Sigmoid colon (tissue), 6 donors: ENCODE measurements at regions not wholly inside any gene's neighbourhood (a gene's known extent, or its start where the extent isn't known, plus 50 kb on each side); places are given as distances from the start of the nearest gene placed in this dataset.
"Not testable (repeated sequence)": the region's sequence is repeated elsewhere in the genome, so short reads cannot be mapped to it uniquely, and the experiment has no call there.

Experiments used
- DNase-seq: peaks from one replicate; pipeline ENCODE4 v3.0.0-alpha.2; 2019
- H3K27ac ChIP-seq, 4 donors: fragments of 200-600 bp; sonication (generic); one replicate each; pipeline ENCODE4 v1.5.1; 2016 to 2019; ENCODE audit warnings: mild to moderate bottlenecking in 1 of 4
- H3K27me3 ChIP-seq, 3 donors: fragments of 200-600 bp; sonication (generic); one replicate each; pipeline ENCODE4 v1.5.1; 2019; ENCODE audit warnings: mild to moderate bottlenecking in 1 of 3
- H3K36me3 ChIP-seq, 4 donors: fragments of 200-600 bp; sonication (generic); one replicate each; pipeline ENCODE4 v1.5.1; 2016 to 2019
- H3K4me1 ChIP-seq, 4 donors: fragments of 200-600 bp; sonication (generic); one replicate each; pipeline ENCODE4 v1.5.1; 2017 to 2019
- H3K4me3 ChIP-seq, 4 donors: fragments of 200-600 bp; sonication (generic); one replicate each; pipeline ENCODE4 v1.5.1; 2017 to 2019; ENCODE audit warnings: mild to moderate bottlenecking in 2 of 4, moderate library complexity in 1 of 4
- H3K9me3 ChIP-seq, 4 donors: fragments of 200-600 bp in 3 of 4; sonication (generic) in 3 of 4; one replicate each; pipeline versions ENCODE4 v1.5.1 to v1.6.1; 2013 to 2019
- EP300 ChIP-seq, 4 donors: sonication (generic); formaldehyde crosslinking; IDR thresholded peaks; one replicate each; pipeline ENCODE4 v1.6.1; 2017; ENCODE audit warnings: antibody characterized with exemption in 4 of 4
- POLR2A ChIP-seq, 2 donors: fragments of 450-650 bp; IDR thresholded peaks; one replicate each; pipeline ENCODE4 v1.6.1; 2016; ENCODE audit warnings: antibody characterized with exemption in 2 of 2, mild to moderate bottlenecking in 2 of 2, moderate library complexity in 2 of 2
- POLR2AphosphoS5 ChIP-seq, 4 donors: sonication (generic); formaldehyde crosslinking; IDR thresholded peaks; one replicate each; pipeline ENCODE4 v1.6.1; 2017; ENCODE audit warnings: antibody characterized with exemption in 4 of 4
- WGBS, 2 donors: extraction: QIAGEN DNeasy Blood & Tissue Kit; methylation state at CpG; one replicate each; pipeline ENCODE4 v1.1.7; 2013; 5-methylcytosine and 5-hydroxymethylcytosine counted together
- intact Hi-C: fragments of 100-400 bp; cut with DNase I; formaldehyde crosslinking; loops from one replicate; pipeline ENCODE4 v1.15.1; 2023
- TF ChIP-seq, protein P1 (sequence below), 4 experiments: fragments of 450-650 bp in 3 of 4; fragments of 200-600 bp in 1 of 4; IDR thresholded peaks; one replicate each; pipeline ENCODE4 v1.5.1; 2016 to 2019; ENCODE audit warnings: antibody characterized with exemption in 4 of 4, mild to moderate bottlenecking in 3 of 4, moderate library complexity in 2 of 4
- donor health status: healthy with polysubstance abuse.
- donor health status: healthy.

DNA sequence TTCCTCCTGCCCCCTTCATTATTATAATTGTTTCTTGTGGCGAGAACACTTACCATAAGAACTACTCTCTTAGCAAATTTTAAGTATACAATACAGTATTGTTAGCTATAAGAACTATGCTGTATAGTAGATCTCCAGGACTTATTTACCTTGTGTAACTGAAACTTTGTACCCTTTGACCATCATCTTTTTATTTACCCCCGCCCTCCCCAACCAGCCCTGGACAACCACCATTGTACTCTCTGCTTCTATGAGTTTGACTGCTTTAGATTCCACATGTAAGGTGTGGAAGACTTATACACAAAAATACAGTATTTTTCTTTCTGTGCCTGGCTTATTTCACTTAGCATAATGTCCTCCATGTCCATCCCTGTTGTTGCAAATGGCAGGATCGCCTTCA lies 161.1 kb downstream of the PHF8 start:
- H3K4me1 ChIP-seq: no peaks in the 10 kb centered on the region
- H3K36me3 ChIP-seq: no peaks in the 10 kb centered on the region
- no peak overlapping the region for H3K4me3 ChIP-seq
- H3K27me3 ChIP-seq: no peaks in the 10 kb centered on the region
- no peak for DNase-seq
- no peak overlapping the region for H3K27ac ChIP-seq
- WGBS, 2 donors: 58 to 76% methylated on average over 3 of the region's 3 CpGs
- TF ChIP-seq, protein P1, sequence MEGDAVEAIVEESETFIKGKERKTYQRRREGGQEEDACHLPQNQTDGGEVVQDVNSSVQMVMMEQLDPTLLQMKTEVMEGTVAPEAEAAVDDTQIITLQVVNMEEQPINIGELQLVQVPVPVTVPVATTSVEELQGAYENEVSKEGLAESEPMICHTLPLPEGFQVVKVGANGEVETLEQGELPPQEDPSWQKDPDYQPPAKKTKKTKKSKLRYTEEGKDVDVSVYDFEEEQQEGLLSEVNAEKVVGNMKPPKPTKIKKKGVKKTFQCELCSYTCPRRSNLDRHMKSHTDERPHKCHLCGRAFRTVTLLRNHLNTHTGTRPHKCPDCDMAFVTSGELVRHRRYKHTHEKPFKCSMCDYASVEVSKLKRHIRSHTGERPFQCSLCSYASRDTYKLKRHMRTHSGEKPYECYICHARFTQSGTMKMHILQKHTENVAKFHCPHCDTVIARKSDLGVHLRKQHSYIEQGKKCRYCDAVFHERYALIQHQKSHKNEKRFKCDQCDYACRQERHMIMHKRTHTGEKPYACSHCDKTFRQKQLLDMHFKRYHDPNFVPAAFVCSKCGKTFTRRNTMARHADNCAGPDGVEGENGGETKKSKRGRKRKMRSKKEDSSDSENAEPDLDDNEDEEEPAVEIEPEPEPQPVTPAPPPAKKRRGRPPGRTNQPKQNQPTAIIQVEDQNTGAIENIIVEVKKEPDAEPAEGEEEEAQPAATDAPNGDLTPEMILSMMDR (IDR thresholded peaks at IDR 0.05): no peak
- TF ChIP-seq POLR2AphosphoS5 (IDR thresholded peaks at IDR 0.05): no peak
- no peak for TF ChIP-seq POLR2A (IDR thresholded peaks at IDR 0.05)
- TF ChIP-seq EP300 (IDR thresholded peaks at IDR 0.05): no peak
- H3K9me3 ChIP-seq: no peaks in the 10 kb centered on the region
- intact Hi-C loops: no loop called here

DNA sequence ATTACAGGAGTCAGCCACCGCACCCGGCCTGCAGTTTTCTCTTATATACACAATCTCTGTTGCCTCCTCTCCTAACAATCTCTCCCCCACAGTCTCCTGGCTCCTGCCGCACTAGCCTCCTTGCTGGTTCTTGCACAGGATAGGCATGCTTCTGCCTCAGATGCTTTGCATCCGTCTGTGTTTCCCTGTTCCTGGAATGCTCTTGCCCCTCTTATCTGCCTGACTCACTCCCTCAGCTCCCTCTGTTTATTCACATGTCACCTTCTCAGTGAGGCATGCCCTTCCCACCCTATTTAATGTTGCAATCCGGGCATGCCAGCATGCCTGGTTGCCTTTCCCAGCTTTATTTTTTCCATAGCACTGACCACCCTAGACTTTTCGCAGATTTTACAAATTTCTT lies 161.9 kb downstream of the PHF8 start:
- TF ChIP-seq, protein P1 (IDR thresholded peaks at IDR 0.05): no peak
- TF ChIP-seq POLR2AphosphoS5 (IDR thresholded peaks at IDR 0.05): no peak
- no peak for TF ChIP-seq POLR2A (IDR thresholded peaks at IDR 0.05)
- no peak for TF ChIP-seq EP300 (IDR thresholded peaks at IDR 0.05)
- 32 to 55% methylated on average over 6 of the region's 6 CpGs for WGBS, 2 donors
- Histone ChIP-seq H3K36me3 (no peaks in the 10 kb centered on the region), H3K9me3 (no peaks in the 10 kb centered on the region), H3K4me3 (no peak overlapping the region), H3K27ac (no peak overlapping the region), H3K4me1 (no peaks in the 10 kb centered on the region), H3K27me3 (no peaks in the 10 kb centered on the region)
- no peak for DNase-seq
- intact Hi-C loops: no loop called here

DNA sequence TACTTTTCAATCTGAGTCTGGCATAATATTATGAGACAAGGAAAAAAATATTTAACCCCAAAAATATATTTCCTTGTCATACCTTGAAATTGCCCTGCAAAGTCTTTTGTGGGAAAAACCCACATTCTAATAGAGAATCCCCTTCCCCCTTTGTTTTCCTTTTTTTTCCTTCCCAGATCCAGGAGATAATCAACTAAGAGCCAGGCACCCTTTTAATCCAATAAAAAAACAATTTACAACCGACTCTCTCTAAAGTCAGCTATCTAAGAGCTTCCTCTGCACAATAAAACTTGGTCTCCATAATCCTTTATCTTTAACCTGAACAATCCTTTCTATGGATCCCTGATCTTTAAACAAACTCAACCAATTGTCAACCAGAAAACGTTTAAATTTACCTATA lies 163.5 kb downstream of the PHF8 start:
- H3K27me3 ChIP-seq, H3K36me3 ChIP-seq, DNase-seq, H3K27ac ChIP-seq, H3K4me3 ChIP-seq, intact Hi-C loops, H3K4me1 ChIP-seq, H3K9me3 ChIP-seq: not testable (repeated sequence)
- WGBS, 2 donors: 11 to 26% methylated on average over 2 of the region's 2 CpGs

DNA sequence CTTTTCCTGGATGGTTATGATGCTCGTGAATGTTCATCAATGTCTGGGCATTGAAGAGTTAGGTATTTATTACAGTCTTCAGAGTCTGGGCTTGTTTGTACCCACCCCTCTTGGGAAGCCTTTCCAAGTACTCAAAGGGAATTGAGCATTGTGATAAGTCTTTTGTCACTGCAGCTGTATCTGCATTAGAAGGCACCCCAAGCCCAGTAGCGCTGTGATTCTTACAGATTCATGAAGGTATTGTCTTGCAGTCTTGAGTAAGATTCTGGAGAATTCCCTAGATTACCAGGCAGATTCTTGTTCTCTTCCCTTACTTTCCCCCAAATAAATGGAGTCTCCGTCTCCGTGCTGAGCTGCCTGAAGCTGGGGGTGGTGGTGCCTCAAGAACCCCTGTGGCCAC lies 173.4 kb upstream of the HUWE1 start:
- no peak for TF ChIP-seq POLR2AphosphoS5 (IDR thresholded peaks at IDR 0.05)
- H3K27ac ChIP-seq: no peak overlapping the region
- 89 to 90% methylated on average over 4 of the region's 4 CpGs for WGBS, 2 donors
- intact Hi-C loops: no loop called here
- no peaks in the 10 kb centered on the region for H3K4me1 ChIP-seq
- no peaks in the 10 kb centered on the region for H3K27me3 ChIP-seq
- no peak overlapping the region for H3K4me3 ChIP-seq
- H3K36me3 ChIP-seq: no peaks in the 10 kb centered on the region
- no peak for DNase-seq
- no peaks in the 10 kb centered on the region for H3K9me3 ChIP-seq

DNA sequence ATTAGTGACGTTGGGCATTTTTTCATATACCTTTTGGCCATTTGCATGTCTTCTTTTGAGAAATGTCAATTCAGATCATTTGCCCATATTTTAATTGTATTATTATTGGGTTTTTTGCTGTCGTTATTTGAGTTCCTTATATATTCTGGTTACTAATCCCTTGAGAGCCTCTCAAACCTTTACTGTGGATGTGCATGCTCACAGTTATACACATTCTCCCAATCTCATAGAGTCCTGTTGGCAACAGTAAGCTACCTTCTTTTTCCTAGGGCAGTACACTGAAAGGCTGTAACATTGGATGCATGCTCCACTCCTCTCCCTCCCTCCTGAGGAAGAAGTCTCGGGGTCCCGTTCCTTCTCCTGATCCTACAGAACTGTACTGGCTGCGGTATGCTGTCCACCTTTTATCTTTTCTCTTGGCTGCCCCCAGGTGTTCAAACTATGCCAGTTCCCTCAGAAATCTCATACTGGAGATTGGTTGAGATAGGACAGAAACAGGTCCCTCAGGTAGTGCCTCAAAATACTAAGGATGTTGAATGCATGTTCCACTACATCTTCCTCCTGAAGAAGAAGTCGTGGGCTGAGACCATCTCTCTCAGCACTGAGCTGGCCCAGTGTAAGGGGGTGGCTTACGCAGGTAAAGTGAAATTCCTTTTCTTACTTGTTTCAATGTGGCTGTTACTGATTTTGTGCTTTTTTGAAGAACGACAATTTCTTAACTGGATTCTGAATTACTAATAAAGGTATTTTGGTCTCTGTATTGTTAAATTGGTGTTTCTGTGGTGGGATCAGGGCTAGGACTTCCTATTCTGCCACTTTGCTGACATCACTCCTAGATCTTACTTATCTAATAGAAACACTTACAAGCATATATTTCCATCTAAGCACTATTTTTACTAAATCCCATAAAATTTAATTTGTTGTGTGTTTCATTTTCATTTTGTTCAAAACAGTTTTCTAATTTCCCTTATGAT lies 145.4 kb upstream of the HUWE1 start:
- no peaks in the 10 kb centered on the region for H3K4me1 ChIP-seq
- no peak overlapping the region for H3K4me3 ChIP-seq
- no peaks in the 10 kb centered on the region for H3K36me3 ChIP-seq
- intact Hi-C loops: no loop called here
- TF ChIP-seq, protein P1 (IDR thresholded peaks at IDR 0.05): peak in 1 of 4 experiments; percentile 16
- no peak for TF ChIP-seq EP300 (IDR thresholded peaks at IDR 0.05)
- H3K27ac ChIP-seq: no peak overlapping the region
- 37 to 43% methylated on average over 8 of the region's 8 CpGs for WGBS, 2 donors
- DNase-seq: no peak
- no peaks in the 10 kb centered on the region for H3K9me3 ChIP-seq
- H3K27me3 ChIP-seq: no peaks in the 10 kb centered on the region

DNA sequence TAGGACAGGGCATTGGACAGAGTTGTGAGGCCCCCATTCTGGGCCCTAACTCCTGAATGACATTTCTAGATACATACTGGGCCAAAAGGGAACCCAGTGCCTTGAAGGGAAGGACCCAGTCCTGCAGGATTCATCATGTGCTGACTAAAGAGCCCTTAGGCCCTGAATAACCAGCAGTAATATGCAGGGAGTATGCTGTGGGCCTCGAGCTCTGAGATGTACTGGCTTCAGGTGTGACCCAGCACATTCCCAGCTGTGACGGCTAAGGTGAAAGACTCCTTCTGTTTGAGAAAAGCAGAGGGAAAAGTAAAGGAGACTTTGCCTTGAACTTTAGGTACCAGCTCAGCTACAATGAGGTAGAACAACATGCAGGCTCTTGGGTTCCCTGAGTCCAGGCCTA lies 138.2 kb upstream of the HUWE1 start:
- intact Hi-C loops: no loop called here
- Histone ChIP-seq H3K4me1 (no peaks in the 10 kb centered on the region), H3K27me3 (no peaks in the 10 kb centered on the region), H3K36me3 (no peaks in the 10 kb centered on the region), H3K27ac (no peak overlapping the region), H3K4me3 (no peak overlapping the region), H3K9me3 (no peaks in the 10 kb centered on the region)
- no peak for DNase-seq
- TF ChIP-seq POLR2A (IDR thresholded peaks at IDR 0.05): no peak
- TF ChIP-seq, protein P1 (IDR thresholded peaks at IDR 0.05): no peak
- WGBS, 2 donors: 70 to 83% methylated on average over 2 of the region's 2 CpGs

DNA sequence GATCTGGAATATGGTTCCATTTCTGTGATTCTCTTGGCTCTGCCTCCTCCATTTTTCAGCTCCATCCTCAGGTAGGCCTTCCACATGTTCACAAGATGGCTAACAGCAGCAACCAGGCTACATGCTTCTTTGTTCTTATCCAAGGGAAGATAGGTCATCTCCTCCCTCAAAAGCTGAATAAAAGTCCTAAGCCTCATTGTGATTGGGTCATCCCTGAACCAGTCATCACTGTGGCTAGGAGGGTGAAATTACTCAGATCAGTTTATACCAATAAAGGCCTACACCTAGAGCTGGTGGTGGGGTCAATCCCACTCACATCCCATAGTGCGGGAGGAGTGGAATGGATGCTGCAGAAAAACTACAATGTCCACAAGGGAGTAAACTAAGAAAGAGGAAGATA lies 131.6 kb upstream of the HUWE1 start:
- H3K4me1 ChIP-seq, intact Hi-C loops: not testable (repeated sequence)
- WGBS, 2 donors: 96 to 100% methylated on average over 1 of the region's 1 CpG

More for the DNA sequence above, 131.6 kb upstream of the HUWE1 start:
- H3K27me3 ChIP-seq, H3K36me3 ChIP-seq, DNase-seq, H3K4me3 ChIP-seq, H3K27ac ChIP-seq, H3K9me3 ChIP-seq: not testable (repeated sequence)
